Heart left ventricle (tissue), 16 donors: ENCODE measurements at regions not wholly inside any gene's neighbourhood (a gene's known extent, or its start where the extent isn't known, plus 50 kb on each side); places are given as distances from the start of the nearest gene placed in this dataset.
A peak's percentile ranks its signal among the peaks of the same experiment; 100 is the strongest.

Experiments used
- ATAC-seq, 4 donors: fragments of 200-7000 bp; cut with Tn5 transposase; one replicate each; pipeline ENCODE4 v1.9.1; 2020 to 2022; ENCODE audit warnings: moderate library complexity in 4 of 4, mild to moderate bottlenecking in 3 of 4, moderate number of reproducible peaks in 1 of 4
- DNase-seq, 5 donors: peaks; one replicate each; pipeline ENCODE4 v3.0.0-alpha.2; 2020
- H3K27ac ChIP-seq, 12 donors: fragments of 200-600 bp; sonication (generic) in 4 of 12; one replicate each; pipeline versions ENCODE4 v1.5.0 to v1.8.0; 2016 to 2022; ENCODE audit warnings: mild to moderate bottlenecking in 2 of 12
- H3K27me3 ChIP-seq, 9 donors: fragments of 200-600 bp; sonication (generic) in 2 of 9; one replicate each; pipeline versions ENCODE4 v1.5.1 to v1.8.0; 2016 to 2022; ENCODE audit warnings: mild to moderate bottlenecking in 3 of 9
- H3K36me3 ChIP-seq, 9 donors: fragments of 200-600 bp; sonication (generic) in 2 of 9; one replicate each; pipeline versions ENCODE4 v1.5.0 to v1.8.0; 2018 to 2022; ENCODE audit warnings: mild to moderate bottlenecking in 2 of 9
- H3K4me1 ChIP-seq, 12 donors: fragments of 200-600 bp; sonication (generic) in 4 of 12; one replicate each; pipeline versions ENCODE4 v1.5.0 to v1.8.0; 2016 to 2022; ENCODE audit warnings: mild to moderate bottlenecking in 3 of 12
- H3K4me3 ChIP-seq, 12 donors: fragments of 200-600 bp; sonication (generic) in 4 of 12; one replicate each; pipeline versions ENCODE4 v1.5.0 to v1.8.0; 2017 to 2022; ENCODE audit warnings: mild to moderate bottlenecking in 9 of 12, moderate library complexity in 4 of 12
- H3K9me3 ChIP-seq, 12 donors: fragments of 200-600 bp; sonication (generic) in 4 of 12; one replicate each; pipeline versions ENCODE4 v1.5.0 to v1.8.0; 2016 to 2022; ENCODE audit warnings: mild to moderate bottlenecking in 1 of 12
- CTCF ChIP-seq, 12 donors: fragments of 200-600 bp; sonication (generic) in 4 of 12; IDR thresholded peaks; one replicate each; pipeline versions ENCODE4 v1.5.0 to v1.8.0; 2018 to 2022; ENCODE audit warnings: antibody characterized with exemption in 12 of 12, mild to moderate bottlenecking in 5 of 12
- POLR2A ChIP-seq, 2 donors: fragments of 450-650 bp; IDR thresholded peaks; one replicate each; pipeline ENCODE4 v1.6.1; 2017; ENCODE audit warnings: antibody characterized with exemption in 2 of 2, mild to moderate bottlenecking in 2 of 2, moderate library complexity in 2 of 2
- WGBS, 4 donors: extraction: QIAGEN DNeasy Blood & Tissue Kit in 2 of 4; methylation state at CpG; one replicate each; pipeline versions ENCODE4 v1.1.5 to v1.1.7; 2013 to 2018; 5-methylcytosine and 5-hydroxymethylcytosine counted together
- intact Hi-C, 10 donors: fragments of 100-400 bp; cut with DNase I; formaldehyde crosslinking; loops; one replicate each; pipeline versions ENCODE4 v1.11.1 to v1.14.2; 2022
- donor health status: ischemic (EF 13 %, LVEDD 7.1; RV severe dilation, severe dysfunction).
- donor health status: healthy with polysubstance abuse.
- donor health status: DM: no; HTN: yes; CAD: no.
- donor health status: DM: no; HTN: no; CAD: no.
- donor health status: ischemic (EF 25% LVEDD 6.9; RV normal size, moderate dysfunction).
- donor health status: ischemic (EF 25% LVEDD 5.7; RV mildly dilated, moderate dysfunction).
- donor health status: healthy.
- donor health status: DM: yes; HTN: yes; CAD: no.
- donor health status: ischemic (EF 35%, LVEDD 5.7; RV mildly dilated, moderate dysfunction).
- donor health status: nonischemic (EF 11% LVEDD 7.7; RV severe dilation, severe dysfunction).
- donor health status: DM: yes; HTN: yes; CAD: no.
- donor health status: PGD.
- donor health status: ischemic (EF 29% LVEDD 5.4; RV normal size, mild dysfunction).
- donor health status: nonischemic (EF 23%, LVEDD 6.1; RV moderate dilation, normal function).

GRCh38 chr13:87120476-87120875 lies 550.7 kb upstream of the SLITRK5 start:
- ATAC-seq, result no peak
- Histone ChIP-seq H3K27me3 (no peaks in the 10 kb centered on the region), H3K4me1 (peaks cover 0 to 7% (median 0%) of the 10 kb centered on the region in 12 donors), H3K9me3 (no peaks in the 10 kb centered on the region), H3K27ac (no peak overlapping the region), H3K4me3 (no peak overlapping the region), H3K36me3 (no peaks in the 10 kb centered on the region)
- 41 to 59% (median 44%) methylated on average over 2 of the region's 2 CpGs for WGBS, 4 donors
- DNase-seq, result no peak
- intact Hi-C loops, result no loop called here
- no peak for TF ChIP-seq CTCF (IDR thresholded peaks at IDR 0.05)
- TF ChIP-seq POLR2A (IDR thresholded peaks at IDR 0.05), result no peak

- ATAC-seq, result no peak
- no peak for DNase-seq
- H3K27ac ChIP-seq, result no peak overlapping the region
- TF ChIP-seq POLR2A (IDR thresholded peaks at IDR 0.05), result no peak
- no peak for TF ChIP-seq CTCF (IDR thresholded peaks at IDR 0.05)
- no peaks in the 10 kb centered on the region for H3K36me3 ChIP-seq
- intact Hi-C loops, result no loop called here
- H3K27me3 ChIP-seq, result no peaks in the 10 kb centered on the region
- H3K4me1 ChIP-seq, result peaks cover 0 to 7% (median 0%) of the 10 kb centered on the region in 12 donors
- peaks cover 0 to 3% (median 0%) of the 10 kb centered on the region in 12 donors for H3K9me3 ChIP-seq
- no peak overlapping the region for H3K4me3 ChIP-seq
Observed at GRCh38 chr13:87122551-87122950, 548.6 kb upstream of the SLITRK5 start.

GRCh38 chr13:87123987-87124784 lies 547.0 kb upstream of the SLITRK5 start:
- peak in 3 of 5 donors; percentile 8 to 44 (median 28) for DNase-seq
- H3K27ac ChIP-seq, result peak overlapping the region in 1 of 12 donors; percentile 3
- WGBS, 4 donors, result 38 to 40% (median 38%) methylated on average over 10 of the region's 10 CpGs
- TF ChIP-seq CTCF (IDR thresholded peaks at IDR 0.05), result no peak
- peaks cover 0 to 3% (median 0%) of the 10 kb centered on the region in 12 donors for H3K9me3 ChIP-seq
- intact Hi-C loops, result no loop called here
- H3K36me3 ChIP-seq, result no peaks in the 10 kb centered on the region
- H3K27me3 ChIP-seq, result no peaks in the 10 kb centered on the region
- H3K4me3 ChIP-seq, result no peak overlapping the region
- peaks cover 0 to 7% (median 0%) of the 10 kb centered on the region in 12 donors for H3K4me1 ChIP-seq
- peak; percentile 81 to 98 (median 94) for ATAC-seq

GRCh38 chr13:87124785-87125074 lies 546.4 kb upstream of the SLITRK5 start:
- no peak overlapping the region for H3K27ac ChIP-seq
- no peak for ATAC-seq

More at GRCh38 chr13:87124785-87125074, 546.4 kb upstream of the SLITRK5 start:
- WGBS, 4 donors, result 86 to 93% (median 89%) methylated on average over 4 of the region's 4 CpGs
- no peak for TF ChIP-seq CTCF (IDR thresholded peaks at IDR 0.05)
- no peak for TF ChIP-seq POLR2A (IDR thresholded peaks at IDR 0.05)
- Histone ChIP-seq H3K4me3 (no peak overlapping the region), H3K36me3 (no peaks in the 10 kb centered on the region), H3K27me3 (no peaks in the 10 kb centered on the region), H3K9me3 (peaks cover 0 to 3% (median 0%) of the 10 kb centered on the region in 12 donors), H3K4me1 (peaks cover 0 to 7% (median 0%) of the 10 kb centered on the region in 12 donors)
- intact Hi-C loops, result no loop called here
- DNase-seq, result no peak
